ENCODE measurements at regions not wholly inside any gene's neighbourhood (a gene's known extent, or its start where the extent isn't known, plus 50 kb on each side); places are given as distances from the start of the nearest gene placed in this dataset.
A peak's percentile ranks its signal among the peaks of the same experiment; 100 is the strongest.

GRCh38 chr2:48137829-48138228, 176.7 kb upstream of the FOXN2 start:
- intact Hi-C loops (cut with micrococcal nuclease), result no loop called here

DNA sequence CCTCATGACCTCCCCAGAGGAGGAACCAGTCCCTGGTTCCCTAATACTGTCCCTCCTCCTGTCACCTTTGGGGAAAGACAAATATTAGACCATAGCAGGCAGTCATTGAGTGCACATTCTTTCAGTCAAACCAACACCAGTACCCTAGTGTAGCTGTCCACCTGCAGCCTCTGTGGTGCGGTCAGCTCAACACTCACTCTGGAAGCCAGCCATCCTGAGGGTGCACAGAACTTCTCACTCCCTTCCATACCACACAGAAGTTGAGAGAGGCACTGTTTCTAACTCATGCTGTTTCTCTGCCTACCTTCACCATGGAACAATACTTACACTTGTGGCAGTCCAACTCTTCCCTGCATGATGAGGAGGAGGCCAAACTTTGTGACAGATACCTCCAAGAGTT, 175.6 kb upstream of the FOXN2 start:
- intact Hi-C loops (cut with micrococcal nuclease), result no loop called here
- Histone ChIP-seq H3K9me3 (ENCODE audit: control insufficient read depth in 2 of 3, low read length in 3 of 3) (no peaks in the 10 kb centered on the region), H3K4me3 (ENCODE audit: low read length) (no peak overlapping the region), H3K27me3 (ENCODE audit: control insufficient read depth in 2 of 2, insufficient read depth in 2 of 2, low read length in 2 of 2) (no peaks in the 10 kb centered on the region), H3K27ac (ENCODE audit: low read depth, low read length) (no peak overlapping the region), H3K36me3 (ENCODE audit: control insufficient read depth in 2 of 3, insufficient read depth in 3 of 3, low read length in 3 of 3) (no peaks in the 10 kb centered on the region), H3K4me1 (ENCODE audit: control insufficient read depth in 2 of 2, insufficient read depth in 2 of 2, low read length in 2 of 2) (no peaks in the 10 kb centered on the region)
- no peaks in the 10 kb centered on the region for H3K4me1 Mint-ChIP-seq
- peaks cover 0 to 4% (median 0%) of the 10 kb centered on the region in 5 donors for H3K36me3 Mint-ChIP-seq
- CTCF ChIA-PET, result no interaction called here
- DNase-seq, result no peak
- POLR2A ChIA-PET, result no interaction called here
- no peak for ATAC-seq
- peaks cover 0 to 16% (median 0%) of the 10 kb centered on the region in 5 donors for H3K27me3 Mint-ChIP-seq
- no peak overlapping the region for H3K4me3 Mint-ChIP-seq
- no peak overlapping the region for H3K27ac Mint-ChIP-seq
- H3K9me3 Mint-ChIP-seq, result peaks cover 0 to 8% (median 0%) of the 10 kb centered on the region in 11 donors

More at GRCh38 chr2:48137829-48138228, 176.7 kb upstream of the FOXN2 start:
- Histone ChIP-seq H3K4me1 (ENCODE audit: control insufficient read depth in 2 of 2, insufficient read depth in 2 of 2, low read length in 2 of 2) (no peaks in the 10 kb centered on the region), H3K4me3 (ENCODE audit: low read length) (no peak overlapping the region), H3K9me3 (ENCODE audit: control insufficient read depth in 2 of 3, low read length in 3 of 3) (no peaks in the 10 kb centered on the region), H3K27me3 (ENCODE audit: control insufficient read depth in 2 of 2, insufficient read depth in 2 of 2, low read length in 2 of 2) (no peaks in the 10 kb centered on the region), H3K27ac (ENCODE audit: low read depth, low read length) (no peak overlapping the region), H3K36me3 (ENCODE audit: control insufficient read depth in 2 of 3, insufficient read depth in 3 of 3, low read length in 3 of 3) (no peaks in the 10 kb centered on the region)
- no peak overlapping the region for H3K27ac Mint-ChIP-seq
- no peak overlapping the region for H3K4me3 Mint-ChIP-seq
- H3K36me3 Mint-ChIP-seq, result peaks cover 0 to 4% (median 0%) of the 10 kb centered on the region in 5 donors
- ChIA-PET POLR2A (no interaction called here), CTCF (no interaction called here)
- no peak for ATAC-seq
- DNase-seq, result no peak
- no peaks in the 10 kb centered on the region for H3K4me1 Mint-ChIP-seq
- peaks cover 0 to 16% (median 0%) of the 10 kb centered on the region in 5 donors for H3K27me3 Mint-ChIP-seq
- peaks cover 0 to 8% (median 0%) of the 10 kb centered on the region in 11 donors for H3K9me3 Mint-ChIP-seq

GRCh38 chr2:48140586-48140985, 173.9 kb upstream of the FOXN2 start:
- H3K27me3 Mint-ChIP-seq, result peaks cover 0 to 13% (median 0%) of the 10 kb centered on the region in 5 donors
- peaks cover 0 to 4% (median 0%) of the 10 kb centered on the region in 5 donors for H3K36me3 Mint-ChIP-seq
- no peaks in the 10 kb centered on the region for H3K27me3 ChIP-seq (ENCODE audit: control insufficient read depth in 2 of 2, insufficient read depth in 2 of 2, low read length in 2 of 2)
- POLR2A ChIA-PET, result interaction anchor here (0.7 kb wide), 1 partner anchor 234 kb away, joined by 4 read pairs; the partner anchor contains the start of gene FBXO11
- peaks cover 4 to 11% (median 11%) of the 10 kb centered on the region in 7 donors for H3K4me1 Mint-ChIP-seq
- H3K4me3 ChIP-seq (ENCODE audit: low read length), result no peak overlapping the region
- no peak overlapping the region for H3K27ac Mint-ChIP-seq
- DNase-seq (no peak), ATAC-seq (no peak)
- H3K9me3 ChIP-seq (ENCODE audit: control insufficient read depth in 2 of 3, low read length in 3 of 3), result no peaks in the 10 kb centered on the region
- H3K36me3 ChIP-seq (ENCODE audit: control insufficient read depth in 2 of 3, insufficient read depth in 3 of 3, low read length in 3 of 3), result no peaks in the 10 kb centered on the region
- CTCF ChIA-PET, result no interaction called here
- peaks cover 0 to 4% of the 10 kb centered on the region in 2 donors for H3K4me1 ChIP-seq (ENCODE audit: control insufficient read depth in 2 of 2, insufficient read depth in 2 of 2, low read length in 2 of 2)
- no peak overlapping the region for H3K27ac ChIP-seq (ENCODE audit: low read depth, low read length)
- peaks cover 0 to 6% (median 0%) of the 10 kb centered on the region in 11 donors for H3K9me3 Mint-ChIP-seq
- intact Hi-C loops (cut with micrococcal nuclease), result no loop called here
- H3K4me3 Mint-ChIP-seq, result no peak overlapping the region

- ChIA-PET CTCF (no interaction called here), POLR2A (no interaction called here)
- peak overlapping the region in 2 of 10 donors; percentile 17 to 37 for H3K4me3 Mint-ChIP-seq
- Histone ChIP-seq H3K9me3 (ENCODE audit: control insufficient read depth in 2 of 3, low read length in 3 of 3) (no peaks in the 10 kb centered on the region), H3K4me3 (ENCODE audit: low read length) (no peak overlapping the region), H3K27ac (ENCODE audit: low read depth, low read length) (no peak overlapping the region), H3K4me1 (ENCODE audit: control insufficient read depth in 2 of 2, insufficient read depth in 2 of 2, low read length in 2 of 2) (peaks cover 0 to 4% of the 10 kb centered on the region in 2 donors), H3K27me3 (ENCODE audit: control insufficient read depth in 2 of 2, insufficient read depth in 2 of 2, low read length in 2 of 2) (no peaks in the 10 kb centered on the region), H3K36me3 (ENCODE audit: control insufficient read depth in 2 of 3, insufficient read depth in 3 of 3, low read length in 3 of 3) (no peaks in the 10 kb centered on the region)
- intact Hi-C loops (cut with micrococcal nuclease), result no loop called here
- peaks cover 4 to 27% (median 17%) of the 10 kb centered on the region in 7 donors for H3K4me1 Mint-ChIP-seq
- H3K36me3 Mint-ChIP-seq, result peaks cover 0 to 5% (median 0%) of the 10 kb centered on the region in 5 donors
- peak overlapping the region in 4 of 9 donors; percentile 43 to 75 (median 50) for H3K27ac Mint-ChIP-seq
- no peak for DNase-seq
- ATAC-seq, result no peak
- H3K27me3 Mint-ChIP-seq, result peaks cover 0 to 5% (median 0%) of the 10 kb centered on the region in 5 donors
- peaks cover 0 to 3% (median 0%) of the 10 kb centered on the region in 11 donors for H3K9me3 Mint-ChIP-seq
Measured at GRCh38 chr2:48144777-48145176, 169.7 kb upstream of the FOXN2 start.

DNA sequence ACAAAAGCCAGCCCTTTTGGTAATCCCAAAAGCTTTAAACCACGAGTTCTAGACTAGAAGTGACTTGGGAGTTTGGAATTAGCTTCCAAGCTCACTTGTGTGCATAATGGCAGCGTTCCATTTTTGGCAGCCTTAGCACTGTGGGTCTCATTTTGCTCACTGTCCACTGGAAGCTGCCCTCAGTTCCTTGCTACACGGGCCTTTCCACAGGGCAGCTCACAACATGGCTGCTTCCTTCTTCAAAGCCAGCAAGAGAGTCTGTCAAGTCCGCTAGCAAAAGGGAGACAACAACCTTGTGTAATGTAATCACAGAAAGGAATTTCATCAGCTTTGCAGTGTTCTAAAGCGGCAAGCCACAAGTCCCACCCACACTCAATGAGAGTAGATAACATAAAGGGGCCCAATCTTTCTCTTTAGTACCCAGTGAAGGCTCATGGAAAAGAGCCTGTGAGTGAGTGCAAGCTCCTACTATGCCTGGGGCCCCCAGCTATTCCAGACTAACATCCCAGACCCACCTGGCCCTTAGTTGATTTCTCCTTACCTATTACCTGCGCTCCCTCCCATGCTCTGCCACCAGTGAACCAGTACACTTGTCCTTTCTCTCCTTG, 168.5 kb upstream of the FOXN2 start:
- Histone ChIP-seq H3K27me3 (ENCODE audit: control insufficient read depth in 2 of 2, insufficient read depth in 2 of 2, low read length in 2 of 2) (no peaks in the 10 kb centered on the region), H3K27ac (ENCODE audit: low read depth, low read length) (no peak overlapping the region), H3K4me1 (ENCODE audit: control insufficient read depth in 2 of 2, insufficient read depth in 2 of 2, low read length in 2 of 2) (peaks cover 0 to 4% of the 10 kb centered on the region in 2 donors), H3K9me3 (ENCODE audit: control insufficient read depth in 2 of 3, low read length in 3 of 3) (no peaks in the 10 kb centered on the region), H3K4me3 (ENCODE audit: low read length) (no peak overlapping the region), H3K36me3 (ENCODE audit: control insufficient read depth in 2 of 3, insufficient read depth in 3 of 3, low read length in 3 of 3) (no peaks in the 10 kb centered on the region)
- intact Hi-C loops (cut with micrococcal nuclease), result no loop called here
- H3K9me3 Mint-ChIP-seq, result peaks cover 0 to 3% (median 0%) of the 10 kb centered on the region in 11 donors
- ChIA-PET POLR2A (interaction anchor here (0.5 kb wide), 1 partner anchor 157 kb away, joined by 3 read pairs; no protein-coding TSS in a partner anchor), CTCF (interaction anchor here (0.6 kb wide), 1 partner anchor 12 kb away, joined by 3 read pairs; no protein-coding TSS in a partner anchor)
- H3K27me3 Mint-ChIP-seq, result peaks cover 0 to 7% (median 0%) of the 10 kb centered on the region in 5 donors
- H3K36me3 Mint-ChIP-seq, result peaks cover 0 to 5% (median 0%) of the 10 kb centered on the region in 5 donors
- H3K27ac Mint-ChIP-seq, result peak overlapping the region in 3 of 9 donors; percentile 5 to 75 (median 6)
- DNase-seq (no peak), ATAC-seq (peak; percentile 47)
- peak overlapping the region in 2 of 10 donors; percentile 46 to 75 for H3K4me3 Mint-ChIP-seq
- peaks cover 4 to 27% (median 17%) of the 10 kb centered on the region in 7 donors for H3K4me1 Mint-ChIP-seq

GRCh38 chr2:48146552-48146951, 167.9 kb upstream of the FOXN2 start:
- H3K4me3 Mint-ChIP-seq, result peak overlapping the region in 1 of 10 donors; percentile 33
- ATAC-seq (peak; percentile 46), DNase-seq (no peak)
- H3K27me3 Mint-ChIP-seq, result peaks cover 0 to 9% (median 0%) of the 10 kb centered on the region in 5 donors
- ChIA-PET POLR2A (no interaction called here), CTCF (interaction anchor here (0.6 kb wide), 1 partner anchor 13 kb away, joined by 3 read pairs; no protein-coding TSS in a partner anchor)
- H3K9me3 ChIP-seq (ENCODE audit: control insufficient read depth in 2 of 3, low read length in 3 of 3), result no peaks in the 10 kb centered on the region
- no peaks in the 10 kb centered on the region for H3K36me3 ChIP-seq (ENCODE audit: control insufficient read depth in 2 of 3, insufficient read depth in 3 of 3, low read length in 3 of 3)
- intact Hi-C loops (cut with micrococcal nuclease), result no loop called here
- H3K4me1 Mint-ChIP-seq, result peaks cover 4 to 27% (median 17%) of the 10 kb centered on the region in 7 donors
- H3K27ac Mint-ChIP-seq, result no peak overlapping the region
- H3K27me3 ChIP-seq (ENCODE audit: control insufficient read depth in 2 of 2, insufficient read depth in 2 of 2, low read length in 2 of 2), result no peaks in the 10 kb centered on the region
- peaks cover 0 to 4% of the 10 kb centered on the region in 2 donors for H3K4me1 ChIP-seq (ENCODE audit: control insufficient read depth in 2 of 2, insufficient read depth in 2 of 2, low read length in 2 of 2)
- H3K27ac ChIP-seq (ENCODE audit: low read depth, low read length), result no peak overlapping the region
- H3K4me3 ChIP-seq (ENCODE audit: low read length), result no peak overlapping the region
- peaks cover 0 to 5% (median 0%) of the 10 kb centered on the region in 5 donors for H3K36me3 Mint-ChIP-seq
- H3K9me3 Mint-ChIP-seq, result peaks cover 0 to 3% (median 0%) of the 10 kb centered on the region in 11 donors

All from naive thymus-derived CD4-positive, alpha-beta T cell (primary cell).